Testis (tissue), 2 donors: ENCODE measurements at regions not wholly inside any gene's neighbourhood (a gene's known extent, or its start where the extent isn't known, plus 50 kb on each side); places are given as distances from the start of the nearest gene placed in this dataset.

Experiments
- DNase-seq: peaks from one replicate; pipeline ENCODE4 v3.0.0-alpha.2; 2019
- H3K27ac ChIP-seq, 2 donors: fragments of 200-600 bp; sonication (generic); one replicate each; pipeline ENCODE4 v1.5.1; 2019
- H3K27me3 ChIP-seq: fragments of 200-600 bp; sonication (generic); one replicate; pipeline ENCODE4 v1.5.1; 2019
- H3K36me3 ChIP-seq: fragments of 200-600 bp; sonication (generic); one replicate; pipeline ENCODE4 v1.5.1; 2017; ENCODE audit warnings: low read depth; ENCODE audit errors: missing control alignments
- H3K4me1 ChIP-seq: fragments of 200-600 bp; sonication (generic); one replicate; pipeline ENCODE4 v1.5.1; 2019
- H3K4me3 ChIP-seq, 2 donors: fragments of 200-600 bp; sonication (generic); one replicate each; pipeline ENCODE4 v1.5.1; 2017 to 2019
- H3K9me3 ChIP-seq: fragments of 200-600 bp; sonication (generic); one replicate; pipeline ENCODE4 v1.5.1; 2017
- CTCF ChIP-seq, 3 experiments: fragments of 450-650 bp in 2 of 3; fragments of 200-600 bp in 1 of 3; sonication (generic) in 1 of 3; IDR thresholded peaks; one replicate each; pipeline ENCODE4 v1.5.1; 2016 to 2019; ENCODE audit warnings: antibody characterized with exemption in 3 of 3, mild to moderate bottlenecking in 2 of 3, moderate library complexity in 1 of 3
- POLR2A ChIP-seq: fragments of 450-650 bp; IDR thresholded peaks from one replicate; pipeline ENCODE4 v1.6.1; 2017; ENCODE audit warnings: antibody characterized with exemption, mild to moderate bottlenecking, moderate library complexity
- WGBS, 2 donors: methylation state at CpG; one replicate each; pipeline ENCODE4 v1.1.5; 2018; 5-methylcytosine and 5-hydroxymethylcytosine counted together
- intact Hi-C: fragments of 100-400 bp; cut with DNase I; formaldehyde crosslinking; loops from one replicate; pipeline ENCODE4 v1.15.1; 2023; ENCODE audit warnings: low total_unique reads

- no peaks in the 10 kb centered on the region for H3K36me3 ChIP-seq
- no peaks in the 10 kb centered on the region for H3K27me3 ChIP-seq
- TF ChIP-seq CTCF (IDR thresholded peaks at IDR 0.05) (no peak), POLR2A (no peak)
- H3K9me3 ChIP-seq = no peaks in the 10 kb centered on the region
- no peak overlapping the region for H3K27ac ChIP-seq
- no peaks in the 10 kb centered on the region for H3K4me1 ChIP-seq
- whole genome bisulfite sequencing, 2 donors = 88 to 97% methylated on average over 4 to 5 of the region's 5 CpGs
- intact Hi-C loops = no loop called here
- no peak overlapping the region for H3K4me3 ChIP-seq
- DNase-seq = no peak
Observed at GRCh38 chr11:103651341-103651998, 385.0 kb upstream of the DDI1 start.

GRCh38 chr11:103652013-103652412 lies 384.4 kb upstream of the DDI1 start:
- intact Hi-C loops = no loop called here

GRCh38 chr11:103656382-103656781 lies 380.1 kb upstream of the DDI1 start:
- Histone ChIP-seq H3K27me3 (no peaks in the 10 kb centered on the region), H3K9me3 (no peaks in the 10 kb centered on the region), H3K36me3 (no peaks in the 10 kb centered on the region), H3K27ac (no peak overlapping the region), H3K4me3 (no peak overlapping the region), H3K4me1 (no peaks in the 10 kb centered on the region)
- 74 to 84% methylated on average over 3 of the region's 3 CpGs for WGBS, 2 donors
- intact Hi-C loops = no loop called here
- no peak for TF ChIP-seq CTCF (IDR thresholded peaks at IDR 0.05)
- no peak for TF ChIP-seq POLR2A
- no peak for DNase-seq

More at GRCh38 chr11:103652013-103652412, 384.4 kb upstream of the DDI1 start:
- TF ChIP-seq CTCF (IDR thresholded peaks at IDR 0.05) = no peak
- TF ChIP-seq POLR2A = no peak
- 68 to 82% methylated on average over 1 of the region's 1 CpG for WGBS, 2 donors
- no peaks in the 10 kb centered on the region for H3K36me3 ChIP-seq
- no peak overlapping the region for H3K27ac ChIP-seq
- H3K9me3 ChIP-seq = no peaks in the 10 kb centered on the region
- no peak overlapping the region for H3K4me3 ChIP-seq
- no peaks in the 10 kb centered on the region for H3K27me3 ChIP-seq
- no peaks in the 10 kb centered on the region for H3K4me1 ChIP-seq
- DNase-seq = no peak

- Histone ChIP-seq H3K27ac (no peak overlapping the region), H3K27me3 (no peaks in the 10 kb centered on the region), H3K4me1 (no peaks in the 10 kb centered on the region), H3K9me3 (no peaks in the 10 kb centered on the region), H3K36me3 (no peaks in the 10 kb centered on the region), H3K4me3 (no peak overlapping the region)
- TF ChIP-seq POLR2A (no peak), CTCF (IDR thresholded peaks at IDR 0.05) (peak in 1 of 3 experiments; percentile 7)
- intact Hi-C loops = no loop called here
- DNase-seq = no peak
Observed at GRCh38 chr11:103659206-103659618, 377.2 kb upstream of the DDI1 start.

- Histone ChIP-seq H3K27me3 (no peaks in the 10 kb centered on the region), H3K9me3 (no peaks in the 10 kb centered on the region), H3K36me3 (no peaks in the 10 kb centered on the region), H3K4me3 (no peak overlapping the region), H3K4me1 (no peaks in the 10 kb centered on the region), H3K27ac (no peak overlapping the region)
- intact Hi-C loops = no loop called here
- no peak for DNase-seq
- TF ChIP-seq POLR2A (no peak), CTCF (IDR thresholded peaks at IDR 0.05) (no peak)
Observed at GRCh38 chr11:103659743-103660142, 376.7 kb upstream of the DDI1 start.
